ENCODE measurements at regions not wholly inside any gene's neighbourhood (a gene's known extent, or its start where the extent isn't known, plus 50 kb on each side); places are given as distances from the start of the nearest gene placed in this dataset.

- Histone ChIP-seq H3K18ac (ENCODE audit: low read depth, low read length) (no peak overlapping the region), H3K9me1 (ENCODE audit: insufficient read depth, low read length) (no peaks in the 10 kb centered on the region), H4K91ac (ENCODE audit: insufficient read depth, low read depth, low read length) (no peak overlapping the region), H3K79me1 (ENCODE audit: low read depth in 1 of 2, low read length in 2 of 2) (no peaks in the 10 kb centered on the region), H2BK20ac (ENCODE audit: low read depth, low read length) (no peak overlapping the region), H4K8ac (ENCODE audit: low read depth in 2 of 2, low read length in 2 of 2) (no peak overlapping the region), H3K56ac (ENCODE audit: extremely low read depth, insufficient read depth, low read length) (no peak overlapping the region), H2AK5ac (ENCODE audit: low read depth, low read length) (no peak overlapping the region), H3K4me3 (ENCODE audit: insufficient read depth, low read depth, low read length) (no peak overlapping the region), H3K14ac (replicated peaks; ENCODE audit: low read depth, low read length) (no peak overlapping the region), H3K23ac (ENCODE audit: low read depth, low read length) (no peak overlapping the region), H4K5ac (ENCODE audit: low read depth, low read length) (no peak overlapping the region), H3K4ac (ENCODE audit: low read depth, low read length) (no peak overlapping the region), H3K27ac (ENCODE audit: insufficient read depth, low read length) (no peak overlapping the region), H2AK9ac (replicated peaks; ENCODE audit: low read depth, low read length, poor library complexity) (no peak overlapping the region), H2BK15ac (ENCODE audit: low read depth, low read length) (no peak overlapping the region), H3K27me3 (ENCODE audit: control insufficient read depth, insufficient read depth, low read length) (no peaks in the 10 kb centered on the region), H3K4me2 (ENCODE audit: low read depth, low read length) (no peak overlapping the region), H2BK120ac (ENCODE audit: low read depth, low read length) (no peak overlapping the region), H3K9me3 (ENCODE audit: control insufficient read depth, insufficient read depth, low read length) (no peaks in the 10 kb centered on the region), H3K36me3 (ENCODE audit: control insufficient read depth, insufficient read depth, low read length) (no peaks in the 10 kb centered on the region), H2BK5ac (ENCODE audit: low read depth, low read length, poor library complexity, severe bottlenecking) (no peak overlapping the region), H2AFZ (replicated peaks; ENCODE audit: low read length, poor library complexity) (no peak overlapping the region), H4K20me1 (ENCODE audit: insufficient read depth, low read length) (no peaks in the 10 kb centered on the region), H3K9ac (ENCODE audit: low read depth, low read length) (no peak overlapping the region), H3K4me1 (ENCODE audit: control insufficient read depth, insufficient read depth, low read length) (no peaks in the 10 kb centered on the region)
- CTCF ChIA-PET: interaction anchor here (0.8 kb wide), 1 partner anchor 26 kb away, joined by 3 read pairs; no protein-coding TSS in a partner anchor
- ATAC-seq (ENCODE audit: low read depth): no peak
- POLR2A ChIA-PET (ENCODE audit: unreplicated experiment): no interaction called here
- in situ Hi-C loops (cut with MboI; ENCODE audit: low sequenced_read_pairs): no loop called here
- intact Hi-C loops (cut with micrococcal nuclease): no loop called here
- dilution Hi-C loops (cut with HindIII; ENCODE audit: low sequenced_read_pairs, unreplicated experiment): no loop called here
- 81% methylated on average over 5 of the region's 11 CpGs; no CpG with 5 or more reads in 1 of the 2 experiments for WGBS, 2 experiments (ENCODE audit: extremely low coverage in 2 of 2, insufficient read length in 1 of 2)
- no TSS peak for BruUV-seq (replicated peaks)
- no peak for DNase-seq
- TF ChIP-seq NFE2L2 (IDR thresholded peaks at IDR 0.05; ENCODE audit: low read depth, low read length) (no peak), FOS (IDR thresholded peaks at IDR 0.05; ENCODE audit: low read depth, low read length) (no peak), POLR2A (IDR thresholded peaks at IDR 0.05; ENCODE audit: low read depth, low read length) (no peak), MAZ (IDR thresholded peaks at IDR 0.05; ENCODE audit: borderline replicate concordance, low read depth, low read length) (no peak), ELK1 (IDR thresholded peaks at IDR 0.05; ENCODE audit: borderline replicate concordance, low read depth, low read length) (no peak), SMC3 (IDR thresholded peaks at IDR 0.05; ENCODE audit: low read depth, low read length) (no peak), BHLHE40 (IDR thresholded peaks at IDR 0.05; ENCODE audit: low read depth, low read length) (no peak), USF2 (IDR thresholded peaks at IDR 0.05; ENCODE audit: low read depth, low read length) (no peak), RCOR1 (IDR thresholded peaks at IDR 0.05; ENCODE audit: insufficient replicate concordance, low read length) (no peak), RFX5 (IDR thresholded peaks at IDR 0.05; ENCODE audit: low read depth, low read length) (no peak), RAD21 (IDR thresholded peaks at IDR 0.05; ENCODE audit: low read length) (no peak), MXI1 (IDR thresholded peaks at IDR 0.05; ENCODE audit: borderline replicate concordance, low read depth, low read length) (no peak), CHD1 (IDR thresholded peaks at IDR 0.05; ENCODE audit: low read depth, low read length) (no peak), CTCF (conservative IDR thresholded peaks at IDR 0.05; ENCODE audit: low read depth, low read length) (no peak), MAFK (IDR thresholded peaks at IDR 0.05; ENCODE audit: low read depth, low read length) (no peak), CEBPB (IDR thresholded peaks at IDR 0.05; ENCODE audit: low read depth, low read length) (no peak)
Observed at GRCh38 chr5:122228728-122229392, 83.2 kb upstream of the SNCAIP start.

Data from IMR-90 (cell line).